Renal cortical epithelial cell (primary cell): ENCODE measurements at regions not wholly inside any gene's neighbourhood (a gene's known extent, or its start where the extent isn't known, plus 50 kb on each side); places are given as distances from the start of the nearest gene placed in this dataset.
"Not testable (repeated sequence)": the region's sequence is repeated elsewhere in the genome, so short reads cannot be mapped to it uniquely, and the experiment has no call there.

Experiments
- DNase-seq: peaks from one replicate; pipeline ENCODE4 v3.0.0-alpha.2; 2011; ENCODE audit warnings: low read depth

DNA sequence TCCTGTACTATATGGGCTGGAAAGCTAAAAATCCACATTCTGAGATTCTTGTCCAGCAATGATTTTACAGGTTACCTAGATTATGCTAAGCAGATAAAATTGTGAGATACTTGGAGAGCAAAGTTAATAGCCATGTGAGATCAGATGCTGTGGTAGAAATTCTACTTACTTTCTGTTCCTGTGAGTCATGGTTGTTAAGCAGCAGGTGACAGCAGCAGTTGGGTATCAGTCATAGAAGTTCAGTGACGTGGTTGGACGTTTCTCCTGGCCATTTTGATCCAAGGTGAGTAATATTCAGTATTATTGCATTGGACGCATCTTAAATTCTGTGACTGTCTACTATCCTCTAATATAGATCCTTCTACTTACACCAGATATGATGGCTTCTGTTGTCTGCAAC is 524.5 kb downstream of the TMEM38B start:
- DNase-seq: peak; percentile 1

DNA sequence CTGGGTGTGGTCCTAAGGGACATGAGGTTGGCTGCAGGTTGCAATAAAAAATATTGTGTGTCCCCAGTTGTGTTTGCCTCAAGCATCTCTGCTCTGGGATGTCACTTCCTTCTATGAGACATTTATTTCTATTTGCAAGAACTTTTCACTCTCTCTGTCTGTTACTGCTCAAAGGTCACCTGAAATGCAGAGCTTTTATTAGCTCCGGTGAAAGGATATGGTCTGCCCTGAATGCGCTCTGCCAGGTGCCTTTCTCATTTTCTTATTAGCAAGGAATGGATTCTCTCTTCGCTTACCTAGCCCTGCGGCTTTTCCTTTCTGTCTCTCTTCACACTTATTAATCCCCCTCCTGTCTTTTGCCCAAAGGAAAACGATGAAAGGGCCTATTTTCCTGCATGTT is 526.1 kb downstream of the TMEM38B start:
- DNase-seq: no peak

DNA sequence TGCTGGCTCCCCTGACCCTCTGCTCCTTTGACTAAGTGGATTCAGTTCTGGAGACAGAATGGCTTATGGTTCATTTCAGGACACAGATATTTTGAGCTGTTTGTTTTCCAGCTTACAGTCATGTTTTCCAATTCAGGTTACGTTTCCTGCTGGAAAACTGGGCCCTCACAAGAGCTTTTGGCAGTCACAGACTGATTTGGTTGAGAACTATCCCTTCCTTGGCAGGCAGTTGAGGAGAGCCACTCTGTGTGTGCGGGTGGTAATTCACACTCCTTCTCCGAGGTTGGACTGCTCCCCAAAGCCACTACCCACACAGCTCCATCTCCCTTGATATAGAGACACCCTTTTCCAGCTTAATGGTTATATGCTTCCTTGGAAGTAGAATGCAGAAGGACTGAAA is 534.5 kb downstream of the TMEM38B start:
- no peak for DNase-seq

DNA sequence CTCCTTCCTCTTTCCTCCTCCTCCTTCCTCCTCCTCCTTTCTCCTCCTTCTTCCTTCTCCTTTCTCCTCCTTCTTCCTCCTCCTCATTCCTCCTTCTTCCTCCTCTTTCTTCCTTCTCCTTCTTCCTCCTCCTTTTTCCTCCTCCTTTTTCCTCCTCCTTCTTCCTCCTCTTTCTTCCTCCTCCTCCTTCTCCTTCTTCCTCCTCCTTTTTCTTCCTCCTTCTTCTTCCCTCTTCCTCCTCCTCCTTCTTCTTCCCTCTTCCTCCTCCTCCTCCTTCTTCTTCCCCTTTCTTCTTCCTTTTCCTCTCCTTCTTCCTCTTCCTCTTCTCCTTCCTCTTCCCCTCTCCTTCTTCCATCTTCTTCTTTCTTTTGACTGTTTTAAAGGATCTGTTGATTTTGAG is 538.8 kb downstream of the TMEM38B start:
- no peak for DNase-seq

DNA sequence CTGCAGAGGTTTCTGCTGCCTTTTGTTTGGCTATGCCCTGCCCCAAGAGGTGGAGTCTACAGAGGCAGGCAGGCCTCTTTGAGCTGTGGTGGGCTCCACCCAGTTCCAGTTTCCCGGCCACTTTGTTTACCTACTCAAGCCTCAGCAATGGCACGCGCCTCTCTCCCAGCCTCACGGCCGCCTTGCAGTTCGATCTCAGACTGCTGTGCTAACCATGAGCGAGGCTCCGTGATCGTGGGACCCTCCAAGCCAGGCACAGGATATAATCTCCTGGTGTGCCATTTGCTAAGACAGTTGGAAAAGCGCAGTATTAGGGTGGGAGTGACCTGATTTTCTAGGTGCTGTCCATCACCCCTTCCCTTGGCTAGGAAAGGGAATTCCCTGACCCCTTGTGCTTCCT is 566.6 kb downstream of the TMEM38B start:
- DNase-seq: not testable (repeated sequence)

DNA sequence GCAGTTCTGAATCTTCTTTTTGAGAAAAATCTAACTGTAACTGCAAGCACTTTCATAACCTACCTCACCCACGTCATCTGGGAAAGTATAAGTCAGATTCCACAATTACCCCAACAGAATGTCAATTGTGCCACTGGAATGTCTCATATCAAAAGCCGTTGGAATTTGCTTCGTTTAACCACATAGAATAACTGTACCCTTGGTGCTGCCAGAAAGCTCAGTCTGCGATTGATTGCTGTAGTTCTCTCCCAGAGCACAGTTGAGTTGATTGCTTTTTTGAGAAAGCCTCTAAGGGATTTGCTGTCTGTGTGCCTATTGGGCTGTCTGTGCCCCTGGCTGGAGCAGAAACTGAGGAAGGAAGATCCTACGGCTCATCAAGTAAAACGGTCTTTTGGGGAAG is 583.6 kb downstream of the TMEM38B start:
- DNase-seq: no peak

DNA sequence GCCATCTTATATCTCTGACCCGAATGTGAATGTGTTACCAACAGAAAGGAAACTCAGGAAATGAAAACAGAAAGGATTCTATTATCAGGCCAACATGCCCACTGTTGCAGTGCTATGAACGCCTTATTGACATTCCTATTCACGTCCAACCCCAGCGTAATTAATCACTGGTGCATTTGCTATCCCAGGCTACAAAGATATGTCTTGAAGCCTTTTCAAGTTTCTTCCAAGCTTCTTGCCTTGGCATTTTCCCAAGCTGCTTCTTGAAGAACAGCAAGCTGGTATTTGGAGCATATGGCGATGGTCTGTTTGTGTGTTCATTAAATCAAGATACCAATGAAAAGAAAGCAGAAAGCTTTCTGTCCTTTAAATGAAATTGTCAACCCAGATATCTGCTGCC is 579.2 kb upstream of the ZNF462 start:
- DNase-seq: no peak

DNA sequence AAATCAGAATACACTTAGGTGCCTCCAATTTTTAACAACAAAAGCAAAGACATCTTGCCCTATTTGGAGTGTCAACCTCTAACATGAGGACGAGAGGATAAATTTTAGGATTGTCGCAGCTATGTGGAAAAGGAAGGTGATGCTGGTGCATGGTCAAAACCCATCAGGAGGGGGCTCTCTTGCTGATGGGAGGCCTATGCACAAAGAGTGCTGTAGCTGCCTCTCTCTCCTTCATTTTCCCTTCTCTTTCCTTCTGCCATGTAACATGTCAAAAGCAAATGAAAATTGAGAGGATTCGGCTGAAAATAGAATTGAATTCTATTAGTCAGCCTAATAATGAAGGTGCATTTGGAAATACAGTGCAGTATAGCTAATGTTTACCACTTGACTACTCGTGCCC is 578.7 kb upstream of the ZNF462 start:
- DNase-seq: no peak

DNA sequence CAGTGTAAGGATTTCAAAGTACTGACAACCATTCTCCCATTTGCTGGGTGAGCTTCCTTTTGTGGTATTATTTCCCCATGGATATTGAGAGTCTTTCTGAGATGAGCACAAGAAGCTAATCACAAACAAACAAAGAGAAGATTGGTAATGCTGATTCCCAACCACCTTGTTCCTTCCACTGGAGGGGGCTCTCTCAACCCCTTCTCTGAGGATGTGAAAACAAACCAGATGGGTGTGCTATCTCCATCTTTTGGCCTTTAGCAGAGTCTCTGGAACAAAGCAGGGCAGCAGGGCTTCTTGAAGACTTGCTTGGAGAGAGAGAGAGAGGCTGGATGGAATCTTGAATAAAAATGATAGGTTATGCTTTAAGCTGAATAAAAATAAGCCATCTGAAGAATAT is 576.7 kb upstream of the ZNF462 start:
- DNase-seq: peak; percentile 17

DNA sequence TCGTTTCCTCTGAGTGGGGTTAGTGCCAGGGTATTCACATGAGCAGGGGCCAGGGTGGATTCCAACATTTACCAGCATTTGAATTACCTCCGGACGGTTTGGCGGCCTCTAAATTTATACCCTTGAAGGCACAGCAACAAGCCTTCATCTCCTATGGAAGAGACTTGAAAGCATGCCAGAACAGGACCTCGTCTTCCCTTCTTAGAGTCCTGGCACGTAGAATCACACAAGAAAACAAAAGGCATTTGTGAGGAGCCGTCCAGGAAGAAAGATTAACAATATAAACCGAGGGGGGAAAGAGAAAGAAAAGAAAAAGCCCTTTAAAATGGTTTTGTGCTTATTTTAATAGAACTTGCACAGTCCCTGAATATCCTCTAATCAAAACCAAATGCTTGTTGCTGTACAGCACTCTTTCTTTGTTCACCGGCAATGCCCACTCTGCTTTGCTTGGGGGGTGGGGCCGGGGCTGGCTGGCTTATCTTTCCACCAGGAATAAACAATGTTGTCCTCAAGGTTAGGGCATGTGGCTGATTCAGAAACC is 575.8 kb upstream of the ZNF462 start:
- DNase-seq: no peak

DNA sequence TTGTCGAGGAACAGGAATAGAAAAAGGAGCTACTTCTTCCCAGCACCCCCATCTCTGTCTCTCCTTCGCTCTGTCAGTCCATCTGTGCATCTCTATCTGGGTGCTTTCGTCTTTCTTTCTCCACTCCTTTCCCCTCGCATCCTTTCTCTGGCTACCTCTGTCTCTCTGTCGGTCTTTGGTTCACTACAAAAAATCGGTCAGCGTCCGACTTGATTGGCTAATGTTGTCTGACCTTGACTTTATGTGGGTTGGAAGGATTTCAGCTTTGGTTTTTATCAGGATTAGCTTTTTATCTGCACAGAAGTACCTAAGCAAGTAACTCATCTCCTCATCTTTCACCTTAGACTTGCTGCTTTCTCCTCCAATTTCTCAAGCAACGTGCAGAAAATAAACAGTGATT is 575.2 kb upstream of the ZNF462 start:
- no peak for DNase-seq

DNA sequence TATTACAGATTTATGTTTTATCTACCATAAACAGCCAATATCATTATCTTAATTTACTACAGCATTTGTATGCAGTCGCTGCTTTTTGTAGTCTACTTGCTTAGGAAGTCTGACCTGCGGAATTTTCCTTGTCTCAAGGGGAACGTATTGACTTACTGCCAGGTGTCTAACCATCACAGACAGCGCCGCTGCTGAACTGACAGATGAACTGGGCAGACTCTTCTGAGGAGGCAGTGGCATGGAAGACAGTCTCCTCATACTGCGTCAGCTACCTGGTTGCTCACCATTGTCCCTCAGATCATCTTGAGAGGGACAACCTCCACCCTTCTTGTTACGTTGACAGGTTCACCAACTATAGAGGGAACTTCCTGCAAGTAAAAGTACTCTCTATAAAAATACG is 574.3 kb upstream of the ZNF462 start:
- DNase-seq: no peak

DNA sequence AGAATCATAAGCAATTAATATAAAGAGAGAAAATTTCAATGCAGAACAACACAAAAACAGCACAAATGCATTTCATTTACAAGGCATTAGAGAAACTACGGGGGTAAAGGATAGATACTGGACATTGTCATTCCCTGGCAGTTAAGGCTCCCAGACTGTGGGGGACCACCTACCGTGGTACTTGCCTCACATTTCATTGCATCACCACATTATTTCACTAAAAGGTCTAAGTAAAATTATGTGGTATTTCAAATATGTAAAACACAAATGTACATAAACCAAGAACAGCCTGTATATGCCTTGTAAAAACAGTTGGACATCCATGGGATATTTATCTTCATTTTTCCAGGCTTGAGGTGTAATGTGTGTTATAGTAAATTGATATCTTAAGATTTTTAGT is 571.2 kb upstream of the ZNF462 start:
- no peak for DNase-seq

DNA sequence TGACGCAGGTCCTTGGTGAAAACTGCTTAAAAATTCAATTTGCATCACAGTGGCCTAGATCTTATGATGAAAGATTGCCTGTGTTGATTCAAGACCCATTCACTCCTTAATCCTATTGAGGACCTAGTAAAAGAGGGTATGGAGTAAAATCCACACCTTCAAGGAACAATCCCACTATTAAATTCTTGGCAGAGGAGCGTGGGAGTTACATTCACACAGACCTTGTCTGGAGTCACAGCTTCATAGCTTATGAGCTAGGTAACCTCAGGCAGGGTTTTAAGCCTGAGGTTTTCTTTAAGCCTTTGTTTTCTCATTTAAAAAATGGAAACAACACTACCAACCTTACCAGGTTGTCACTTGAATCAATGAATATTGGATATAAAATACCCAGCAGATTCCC is 566.5 kb upstream of the ZNF462 start:
- DNase-seq: no peak

DNA sequence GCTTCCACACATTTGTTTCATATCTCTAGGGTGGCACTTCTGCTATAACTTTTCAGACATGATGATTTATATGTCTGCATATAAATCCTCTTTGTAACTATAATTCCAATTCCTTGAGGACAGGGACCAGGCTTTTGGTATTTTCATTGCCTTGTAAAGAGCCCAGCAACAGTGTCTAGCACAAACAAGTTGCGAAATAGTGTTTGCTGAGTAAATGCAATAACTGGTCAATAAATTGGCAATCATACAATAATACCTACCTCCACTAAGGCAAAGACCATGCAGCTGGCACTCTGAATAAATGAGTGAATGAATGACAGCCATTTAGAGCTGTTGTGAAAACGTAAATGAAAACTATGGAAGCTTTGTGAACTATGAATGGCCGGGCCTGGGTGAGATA is 564.0 kb upstream of the ZNF462 start:
- no peak for DNase-seq

DNA sequence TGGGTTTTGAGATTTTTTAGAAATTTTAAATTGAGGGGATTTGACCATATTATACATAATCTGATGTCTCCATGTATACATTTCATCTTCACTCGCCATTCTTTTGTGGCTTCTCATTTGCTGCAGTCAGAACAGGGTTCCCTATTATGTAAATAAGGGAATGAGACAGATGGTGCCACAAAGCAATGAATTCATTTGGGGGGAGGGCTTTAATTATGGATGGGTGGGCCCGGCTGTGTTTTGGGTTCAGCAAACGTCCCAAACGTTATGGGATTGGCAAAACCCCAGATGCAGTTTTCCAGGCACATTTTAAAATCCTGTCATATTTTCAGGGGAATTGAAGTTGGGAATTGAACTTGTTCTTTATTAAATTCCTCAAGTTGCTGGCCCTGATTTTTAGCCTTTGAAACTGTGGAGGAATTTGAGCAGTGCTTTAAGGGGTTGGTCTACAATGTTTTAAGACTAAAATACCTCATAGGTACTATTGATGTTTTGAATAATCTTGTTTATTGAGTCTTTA is 558.5 kb upstream of the ZNF462 start:
- DNase-seq: no peak

DNA sequence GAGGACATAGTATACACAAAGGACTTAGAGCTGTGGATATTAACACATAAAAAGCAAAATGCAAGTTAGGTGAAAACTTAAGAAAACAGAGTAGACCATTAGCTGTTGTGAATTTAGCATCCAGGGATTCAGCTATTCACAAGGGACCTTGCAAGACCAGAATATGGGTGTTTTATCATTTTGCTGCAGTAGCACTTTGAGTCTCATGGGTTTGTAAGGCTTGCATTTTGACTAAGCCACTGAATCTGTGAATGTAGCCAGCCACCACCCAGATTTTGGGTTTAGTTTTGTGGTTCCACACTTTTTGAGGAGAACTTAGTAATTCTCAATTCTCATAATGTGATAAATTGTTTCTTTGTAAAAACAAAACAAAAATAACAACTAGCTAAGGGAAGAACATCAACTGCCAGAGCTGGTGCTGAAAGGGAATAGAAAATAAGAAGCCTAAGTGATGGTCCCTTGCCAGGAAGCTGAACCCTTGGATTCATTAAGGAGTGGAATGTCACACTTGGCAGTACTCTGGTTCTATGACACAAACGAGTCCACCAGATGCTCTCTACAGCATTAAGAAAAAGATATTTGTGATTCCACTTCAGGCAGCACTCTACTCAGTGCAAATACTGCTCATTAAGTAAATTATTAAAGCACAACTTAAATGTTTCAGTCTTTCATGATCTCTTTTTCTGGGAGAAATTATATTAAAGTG is 557.4 kb upstream of the ZNF462 start:
- no peak for DNase-seq

DNA sequence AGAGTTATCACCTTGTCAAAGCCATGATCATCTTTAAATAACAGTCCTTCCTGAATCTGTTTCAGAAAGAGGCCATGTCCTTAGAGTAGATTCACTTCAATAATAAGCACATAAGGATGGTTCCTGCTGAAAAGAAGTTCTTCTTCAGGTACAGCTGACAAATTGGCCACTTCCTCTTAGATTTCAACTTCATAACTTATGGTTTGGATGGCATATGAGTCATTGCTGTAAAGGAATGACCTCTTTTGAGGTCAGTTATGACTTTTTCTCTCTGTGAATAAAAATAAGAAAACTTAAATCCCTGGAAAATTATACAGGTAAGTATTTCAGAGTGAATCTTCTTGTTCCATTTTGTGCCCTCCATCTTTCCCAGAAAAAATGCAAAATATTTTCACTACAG is 555.3 kb upstream of the ZNF462 start:
- DNase-seq: no peak

DNA sequence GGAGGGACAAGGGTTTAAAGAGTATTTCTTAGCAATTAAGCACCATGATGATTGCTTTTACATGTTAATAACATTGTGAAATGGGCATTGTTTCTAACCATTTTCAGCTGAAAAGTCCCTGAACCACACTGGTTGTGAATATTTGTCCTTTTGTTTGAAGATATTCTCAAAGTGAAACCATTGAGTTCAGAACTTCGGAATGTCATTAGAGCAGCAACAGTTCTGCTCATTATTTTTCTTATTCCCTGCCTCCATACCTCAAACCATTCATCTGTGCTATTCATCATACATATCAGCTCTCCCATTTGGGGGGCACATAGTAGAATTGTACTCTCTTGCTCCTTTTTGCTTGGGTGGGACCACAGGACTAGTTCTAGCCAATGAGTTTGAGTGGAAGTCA is 553.0 kb upstream of the ZNF462 start:
- no peak for DNase-seq

DNA sequence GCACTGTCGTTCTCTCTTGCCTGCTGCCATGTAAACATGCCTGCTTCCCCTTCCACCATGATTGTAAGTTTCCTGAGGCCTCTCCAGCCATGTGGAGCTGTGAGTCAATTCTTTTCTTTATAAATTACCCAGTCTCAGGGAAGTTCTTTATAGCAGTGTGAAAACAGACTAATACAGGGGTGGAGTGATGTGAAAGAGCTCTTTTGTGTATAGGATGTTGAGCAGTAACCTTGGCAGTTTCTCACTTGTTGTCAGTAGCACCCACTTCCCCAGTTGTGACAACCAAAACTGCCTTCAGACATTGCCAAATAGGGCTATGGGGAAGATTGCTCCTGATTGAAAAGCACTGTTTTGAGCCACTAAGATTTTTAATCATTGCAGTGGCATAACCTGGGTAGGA is 552.2 kb upstream of the ZNF462 start:
- peak; percentile 4 for DNase-seq

DNA sequence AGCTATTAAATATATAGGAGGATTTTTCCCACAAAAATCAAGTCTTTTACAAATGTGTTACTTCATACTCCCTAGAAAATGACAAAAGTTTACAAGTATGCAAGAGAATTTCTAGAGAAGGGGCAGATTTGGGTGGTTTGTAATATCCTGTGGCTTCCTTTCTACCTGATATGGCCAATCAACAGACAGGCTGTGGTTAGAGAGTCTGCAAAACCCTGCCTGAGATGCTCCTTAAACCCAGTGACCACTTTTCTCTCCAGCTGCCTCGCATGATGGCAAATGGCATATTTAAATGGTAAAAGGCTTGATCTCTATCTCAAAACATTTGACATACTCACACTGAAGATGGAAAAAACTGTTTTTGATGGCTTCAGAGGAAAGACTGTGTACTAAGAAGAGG is 550.1 kb upstream of the ZNF462 start:
- no peak for DNase-seq

DNA sequence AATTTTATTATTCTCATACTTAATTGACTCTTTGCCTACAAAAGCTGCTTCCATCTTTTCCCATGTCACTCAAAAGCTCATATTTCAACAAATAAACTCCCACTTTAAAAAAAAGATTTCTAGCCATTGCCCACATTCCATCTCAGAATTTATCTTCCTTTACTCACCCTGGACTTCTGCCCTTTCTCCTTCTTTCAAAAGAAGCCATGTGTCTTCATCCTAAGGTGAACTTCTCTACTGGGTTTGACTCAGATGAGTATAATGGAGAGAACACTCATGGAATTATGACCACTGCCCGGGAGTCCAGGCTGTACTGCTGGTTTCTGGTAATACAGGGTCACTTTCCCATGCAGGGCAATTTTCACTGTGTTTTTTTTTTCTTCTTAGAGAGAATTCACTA is 548.5 kb upstream of the ZNF462 start:
- DNase-seq: no peak

DNA sequence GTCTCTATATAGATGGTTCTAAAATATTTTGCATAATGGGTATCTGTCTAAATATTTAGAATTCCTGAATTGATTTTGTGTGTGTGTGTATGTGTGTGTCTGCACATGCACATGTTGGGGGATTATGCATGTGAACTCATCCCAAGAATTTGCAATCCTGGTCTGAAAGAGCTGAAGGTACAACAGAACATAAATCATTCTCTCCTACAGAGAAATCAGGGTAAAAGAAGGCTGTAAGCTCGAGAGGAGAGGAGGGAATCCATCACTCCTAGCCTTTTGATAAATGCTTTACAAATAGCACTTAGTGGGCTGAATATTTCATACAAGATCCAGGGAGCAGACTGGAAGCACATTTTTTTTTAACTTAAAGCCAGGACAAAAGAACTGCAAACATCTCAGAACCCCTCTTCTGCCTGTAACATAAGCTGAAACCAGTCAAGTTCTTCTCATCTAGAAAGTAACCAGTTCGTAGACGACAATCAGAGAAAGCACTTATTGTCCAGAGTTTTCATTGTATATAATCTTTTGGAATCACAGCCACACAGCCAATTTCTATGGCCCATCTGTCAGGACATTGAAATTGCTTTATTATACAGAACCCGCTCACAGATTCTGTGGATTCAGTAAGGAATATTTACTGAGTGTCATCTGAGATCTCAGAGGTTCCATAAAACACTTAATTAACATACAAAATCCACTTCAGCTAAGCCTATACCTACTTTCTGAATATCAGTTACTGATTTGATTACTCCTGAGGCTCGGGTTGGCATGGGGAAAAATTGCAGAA is 541.4 kb upstream of the ZNF462 start:
- DNase-seq: no peak
